WI38 (cell line): ENCODE measurements at regions not wholly inside any gene's neighbourhood (a gene's known extent, or its start where the extent isn't known, plus 50 kb on each side); places are given as distances from the start of the nearest gene placed in this dataset.

Experiments
- H3K4me3 ChIP-seq: 2 replicates; pipeline ENCODE4 v1.5.1; 2011; ENCODE audit warnings: low read depth, mild to moderate bottlenecking, control low read depth, low read length
- CTCF ChIP-seq: IDR thresholded peaks from 2 replicates; pipeline ENCODE4 v1.5.1; 2012; ENCODE audit warnings: low read depth, mild to moderate bottlenecking, control low read depth, low read length

- H3K4me3 ChIP-seq, result no peak overlapping the region
- no peak for TF ChIP-seq CTCF
These were observed 92.2 kb upstream of the CWC22 start for GRCh38 chr2:180099308-180099707.

- no peak for TF ChIP-seq CTCF
- H3K4me3 ChIP-seq, result no peak overlapping the region
These were observed 78.0 kb upstream of the CWC22 start for GRCh38 chr2:180085144-180085543.

- no peak overlapping the region for H3K4me3 ChIP-seq
- TF ChIP-seq CTCF, result peak; percentile 68; the same call in 1 of the 2 replicates
These were observed 70.3 kb upstream of the CWC22 start for GRCh38 chr2:180077295-180077906.

- no peak for TF ChIP-seq CTCF
- no peak overlapping the region for H3K4me3 ChIP-seq
These were observed 68.8 kb upstream of the CWC22 start for GRCh38 chr2:180075870-180076269.

- no peak for TF ChIP-seq CTCF
- no peak overlapping the region for H3K4me3 ChIP-seq
These were observed 64.7 kb upstream of the CWC22 start for GRCh38 chr2:180071797-180072196.

GRCh38 chr2:180063494-180064092, 56.5 kb upstream of the CWC22 start:
- TF ChIP-seq CTCF, result no peak
- H3K4me3 ChIP-seq, result no peak overlapping the region

- TF ChIP-seq CTCF, result no peak
- no peak overlapping the region for H3K4me3 ChIP-seq
These were observed 55.1 kb upstream of the CWC22 start for GRCh38 chr2:180062178-180062577.
